H1 (cell line): ENCODE measurements at regions not wholly inside any gene's neighbourhood (a gene's known extent, or its start where the extent isn't known, plus 50 kb on each side); places are given as distances from the start of the nearest gene placed in this dataset.

Experiments
- CHD2 ChIP-seq: IDR thresholded peaks from 2 replicates; pipeline ENCODE4 v1.6.1; 2012; ENCODE audit warnings: low read length, improper control_type of control experiment
- CHD7 ChIP-seq: fragments of 300-600 bp; sonication (generic); IDR thresholded peaks from 2 replicates; pipeline ENCODE4 v1.7.1; 2012; ENCODE audit warnings: low read length, moderate library complexity, mild to moderate bottlenecking, inconsistent platforms; ENCODE audit not compliant: insufficient replicate concordance
- RXRA ChIP-seq: IDR thresholded peaks from 2 replicates; pipeline ENCODE4 v1.6.1; 2011; ENCODE audit warnings: low read depth, mild to moderate bottlenecking, low read length, moderate library complexity; ENCODE audit not compliant: insufficient read depth

- no peak for TF ChIP-seq CHD7
- no peak for TF ChIP-seq CHD2
- TF ChIP-seq RXRA, result no peak
Measured at GRCh38 chr5:119953474-119953873, 324.1 kb downstream of the FAM170A start (continued).
